Upper lobe of left lung (tissue), 4 donors: ENCODE measurements at regions not wholly inside any gene's neighbourhood (a gene's known extent, or its start where the extent isn't known, plus 50 kb on each side); places are given as distances from the start of the nearest gene placed in this dataset.

ENCODE experiments used
- CTCF ChIP-seq, 6 experiments: fragments of 450-650 bp in 4 of 6; fragments of 200-600 bp in 2 of 6; sonication (generic) in 2 of 6; IDR thresholded peaks; one replicate each; pipeline ENCODE4 v1.5.1; 2016 to 2019; ENCODE audit warnings: antibody characterized with exemption in 6 of 6
- EP300 ChIP-seq, 4 donors: sonication (generic); formaldehyde crosslinking; IDR thresholded peaks; one replicate each; pipeline ENCODE4 v1.5.1; 2017; ENCODE audit warnings: antibody characterized with exemption in 4 of 4, control low read depth in 2 of 4
- POLR2A ChIP-seq, 4 donors: fragments of 450-650 bp; IDR thresholded peaks; one replicate each; pipeline ENCODE4 v1.5.1; 2016 to 2017; ENCODE audit warnings: antibody characterized with exemption in 4 of 4, mild to moderate bottlenecking in 2 of 4
- POLR2AphosphoS5 ChIP-seq, 2 donors: sonication (generic); formaldehyde crosslinking; IDR thresholded peaks; one replicate each; pipeline ENCODE4 v1.5.1; 2017; ENCODE audit warnings: antibody characterized with exemption in 2 of 2

GRCh38 chr14:97840159-97840558, 1043.0 kb downstream of the VRK1 start:
- TF ChIP-seq POLR2A (IDR thresholded peaks at IDR 0.05) (no peak), CTCF (IDR thresholded peaks at IDR 0.05) (no peak), POLR2AphosphoS5 (IDR thresholded peaks at IDR 0.05) (no peak), EP300 (IDR thresholded peaks at IDR 0.05) (no peak)
